ENCODE measurements at regions not wholly inside any gene's neighbourhood (a gene's known extent, or its start where the extent isn't known, plus 50 kb on each side); places are given as distances from the start of the nearest gene placed in this dataset.

DNA sequence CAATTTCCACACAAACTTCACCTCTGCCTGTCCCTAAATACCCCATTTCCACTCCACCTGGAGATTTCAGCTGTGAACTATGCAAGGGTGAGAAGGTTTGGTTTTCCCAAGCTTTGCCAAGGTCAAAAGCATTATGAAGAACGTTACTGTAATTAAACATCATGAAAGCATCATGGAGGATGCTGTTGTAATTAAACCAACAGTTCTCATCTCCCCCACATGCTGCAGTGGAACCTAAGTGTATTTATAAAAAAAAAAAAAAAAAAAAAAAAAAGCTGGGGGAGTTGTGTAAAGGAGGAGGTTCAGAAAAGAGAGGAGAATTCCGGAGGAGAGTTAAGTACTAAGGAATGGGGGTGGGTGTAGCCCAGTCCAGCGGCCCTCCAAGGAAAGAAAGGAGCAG is 474.9 kb upstream of the JARID2 start:
- TF ChIP-seq CTCF (tag by site-specific recombination; IDR thresholded peaks at IDR 0.05): no peak
- TF ChIP-seq ZNF707 (tag by site-specific recombination; IDR thresholded peaks at IDR 0.05): no peak
- TF ChIP-seq SCRT2 (tag by site-specific recombination; IDR thresholded peaks at IDR 0.05): no peak
- TF ChIP-seq YY2 (tag by site-specific recombination; IDR thresholded peaks at IDR 0.05): no peak
- TF ChIP-seq ZBTB7A (tag by site-specific recombination; IDR thresholded peaks at IDR 0.05; ENCODE audit: low read depth): no peak
- no peak for TF ChIP-seq ZNF274 (IDR thresholded peaks at IDR 0.05; ENCODE audit: low read length)
- no peak for TF ChIP-seq ZNF274 (tag by site-specific recombination; IDR thresholded peaks at IDR 0.05; ENCODE audit: borderline replicate concordance)
- TF ChIP-seq ZNF311 (tag by site-specific recombination; IDR thresholded peaks at IDR 0.05; ENCODE audit: borderline replicate concordance): no peak
- TF ChIP-seq ZNF23 (tag by site-specific recombination; IDR thresholded peaks at IDR 0.05; ENCODE audit: borderline replicate concordance): no peak
- TF ChIP-seq ZEB2 (tag by site-specific recombination; IDR thresholded peaks at IDR 0.05): no peak
- no peak for TF ChIP-seq ZNF211 (tag by site-specific recombination; IDR thresholded peaks at IDR 0.05; ENCODE audit: low read depth)
- TF ChIP-seq, protein P1, sequence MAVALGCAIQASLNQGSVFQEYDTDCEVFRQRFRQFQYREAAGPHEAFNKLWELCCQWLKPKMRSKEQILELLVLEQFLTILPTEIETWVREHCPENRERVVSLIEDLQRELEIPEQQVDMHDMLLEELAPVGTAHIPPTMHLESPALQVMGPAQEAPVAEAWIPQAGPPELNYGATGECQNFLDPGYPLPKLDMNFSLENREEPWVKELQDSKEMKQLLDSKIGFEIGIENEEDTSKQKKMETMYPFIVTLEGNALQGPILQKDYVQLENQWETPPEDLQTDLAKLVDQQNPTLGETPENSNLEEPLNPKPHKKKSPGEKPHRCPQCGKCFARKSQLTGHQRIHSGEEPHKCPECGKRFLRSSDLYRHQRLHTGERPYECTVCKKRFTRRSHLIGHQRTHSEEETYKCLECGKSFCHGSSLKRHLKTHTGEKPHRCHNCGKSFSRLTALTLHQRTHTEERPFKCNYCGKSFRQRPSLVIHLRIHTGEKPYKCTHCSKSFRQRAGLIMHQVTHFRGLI (tag by site-specific recombination; IDR thresholded peaks at IDR 0.05): no peak
- TF ChIP-seq, protein P2, sequence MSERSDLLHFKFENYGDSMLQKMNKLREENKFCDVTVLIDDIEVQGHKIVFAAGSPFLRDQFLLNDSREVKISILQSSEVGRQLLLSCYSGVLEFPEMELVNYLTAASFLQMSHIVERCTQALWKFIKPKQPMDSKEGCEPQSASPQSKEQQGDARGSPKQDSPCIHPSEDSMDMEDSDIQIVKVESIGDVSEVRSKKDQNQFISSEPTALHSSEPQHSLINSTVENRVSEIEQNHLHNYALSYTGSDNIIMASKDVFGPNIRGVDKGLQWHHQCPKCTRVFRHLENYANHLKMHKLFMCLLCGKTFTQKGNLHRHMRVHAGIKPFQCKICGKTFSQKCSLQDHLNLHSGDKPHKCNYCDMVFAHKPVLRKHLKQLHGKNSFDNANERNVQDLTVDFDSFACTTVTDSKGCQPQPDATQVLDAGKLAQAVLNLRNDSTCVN (tag by site-specific recombination; optimal IDR thresholded peaks at IDR 0.05): no peak
- TF ChIP-seq, protein P3, sequence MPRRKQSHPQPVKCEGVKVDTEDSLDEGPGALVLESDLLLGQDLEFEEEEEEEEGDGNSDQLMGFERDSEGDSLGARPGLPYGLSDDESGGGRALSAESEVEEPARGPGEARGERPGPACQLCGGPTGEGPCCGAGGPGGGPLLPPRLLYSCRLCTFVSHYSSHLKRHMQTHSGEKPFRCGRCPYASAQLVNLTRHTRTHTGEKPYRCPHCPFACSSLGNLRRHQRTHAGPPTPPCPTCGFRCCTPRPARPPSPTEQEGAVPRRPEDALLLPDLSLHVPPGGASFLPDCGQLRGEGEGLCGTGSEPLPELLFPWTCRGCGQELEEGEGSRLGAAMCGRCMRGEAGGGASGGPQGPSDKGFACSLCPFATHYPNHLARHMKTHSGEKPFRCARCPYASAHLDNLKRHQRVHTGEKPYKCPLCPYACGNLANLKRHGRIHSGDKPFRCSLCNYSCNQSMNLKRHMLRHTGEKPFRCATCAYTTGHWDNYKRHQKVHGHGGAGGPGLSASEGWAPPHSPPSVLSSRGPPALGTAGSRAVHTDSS (tag by site-specific recombination; IDR thresholded peaks at IDR 0.05): no peak
- no peak for TF ChIP-seq ZNF175 (tag by site-specific recombination; IDR thresholded peaks at IDR 0.05)
